Smooth muscle cell (in vitro differentiated cells): ENCODE measurements at regions not wholly inside any gene's neighbourhood (a gene's known extent, or its start where the extent isn't known, plus 50 kb on each side); places are given as distances from the start of the nearest gene placed in this dataset.
"Not testable (repeated sequence)": the region's sequence is repeated elsewhere in the genome, so short reads cannot be mapped to it uniquely, and the experiment has no call there.

Source experiments
- DNase-seq: peaks from one replicate; lab custom pipeline; 2025; ENCODE audit not compliant: unreplicated experiment; lab: John Stamatoyannopoulos, UW
- H2AFZ ChIP-seq: fragments of 200-600 bp; sonication (generic); 2 replicates; pipeline ENCODE4 v1.6.0; 2016; ENCODE audit warnings: antibody characterized with exemption, low read depth, mild to moderate bottlenecking
- H3F3A ChIP-seq: fragments of 200-600 bp; sonication (generic); 2 replicates; pipeline ENCODE4 v1.6.0; 2017; ENCODE audit warnings: antibody characterized with exemption, low read depth
- H3K27ac ChIP-seq: fragments of 200-600 bp; sonication (generic); 2 replicates; pipeline ENCODE4 v1.5.1; 2016; ENCODE audit warnings: low read depth, mild to moderate bottlenecking
- H3K27me3 ChIP-seq: fragments of 200-600 bp; sonication (generic); 2 replicates; pipeline ENCODE4 v1.6.1; 2016; ENCODE audit warnings: low read depth, mild to moderate bottlenecking
- H3K36me3 ChIP-seq: fragments of 200-600 bp; sonication (generic); 2 replicates; pipeline ENCODE4 v1.5.1; 2016; ENCODE audit warnings: low read depth
- H3K4me1 ChIP-seq: fragments of 200-600 bp; sonication (generic); 2 replicates; pipeline ENCODE4 v1.5.1; 2016; ENCODE audit warnings: low read depth
- H3K4me2 ChIP-seq: fragments of 200-600 bp; sonication (generic); 2 replicates; pipeline ENCODE4 v1.6.0; 2016; ENCODE audit warnings: mild to moderate bottlenecking
- H3K4me3 ChIP-seq: fragments of 200-600 bp; sonication (generic); 2 replicates; pipeline ENCODE4 v1.5.1; 2016; ENCODE audit warnings: mild to moderate bottlenecking
- H3K79me2 ChIP-seq: fragments of 200-600 bp; sonication (generic); 2 replicates; pipeline ENCODE4 v1.6.0; 2016; ENCODE audit warnings: low read depth, mild to moderate bottlenecking
- H3K9ac ChIP-seq: fragments of 200-600 bp; sonication (generic); 2 replicates; pipeline ENCODE4 v1.6.0; 2016; ENCODE audit warnings: low read depth
- H3K9me3 ChIP-seq: fragments of 200-600 bp; sonication (generic); replicated peaks from 2 replicates; pipeline ENCODE4 v1.5.1; 2016; ENCODE audit warnings: low read depth
- H4K20me1 ChIP-seq: fragments of 200-600 bp; sonication (generic); 2 replicates; pipeline ENCODE4 v1.6.0; 2016; ENCODE audit warnings: low read depth
- WGBS: methylation state at CpG from one replicate; pipeline ENCODE4 v1.1.7; 2016; ENCODE audit warnings: low lambda C conversion rate; 5-methylcytosine and 5-hydroxymethylcytosine counted together
- TF ChIP-seq, protein P1 (sequence below): fragments of 200-600 bp; sonication (generic); IDR thresholded peaks from 2 replicates; pipeline ENCODE4 v1.5.1; 2017; ENCODE audit warnings: borderline replicate concordance, mild to moderate bottlenecking, antibody characterized with exemption; ENCODE audit not compliant: insufficient read depth, poor library complexity, severe bottlenecking

- Histone ChIP-seq H3K79me2 (no peaks in the 10 kb centered on the region), H4K20me1 (no peaks in the 10 kb centered on the region), H2AFZ (no peak overlapping the region), H3K4me2 (no peak overlapping the region), H3K27ac (no peak overlapping the region), H3K9me3 (no peaks in the 10 kb centered on the region), H3K27me3 (no peaks in the 10 kb centered on the region), H3F3A (no peaks in the 10 kb centered on the region), H3K36me3 (no peaks in the 10 kb centered on the region), H3K4me1 (no peaks in the 10 kb centered on the region), H3K4me3 (no peak overlapping the region), H3K9ac (no peak overlapping the region)
- no peak for DNase-seq
- WGBS: 70% methylated on average over 2 of the region's 2 CpGs
- TF ChIP-seq, protein P1, sequence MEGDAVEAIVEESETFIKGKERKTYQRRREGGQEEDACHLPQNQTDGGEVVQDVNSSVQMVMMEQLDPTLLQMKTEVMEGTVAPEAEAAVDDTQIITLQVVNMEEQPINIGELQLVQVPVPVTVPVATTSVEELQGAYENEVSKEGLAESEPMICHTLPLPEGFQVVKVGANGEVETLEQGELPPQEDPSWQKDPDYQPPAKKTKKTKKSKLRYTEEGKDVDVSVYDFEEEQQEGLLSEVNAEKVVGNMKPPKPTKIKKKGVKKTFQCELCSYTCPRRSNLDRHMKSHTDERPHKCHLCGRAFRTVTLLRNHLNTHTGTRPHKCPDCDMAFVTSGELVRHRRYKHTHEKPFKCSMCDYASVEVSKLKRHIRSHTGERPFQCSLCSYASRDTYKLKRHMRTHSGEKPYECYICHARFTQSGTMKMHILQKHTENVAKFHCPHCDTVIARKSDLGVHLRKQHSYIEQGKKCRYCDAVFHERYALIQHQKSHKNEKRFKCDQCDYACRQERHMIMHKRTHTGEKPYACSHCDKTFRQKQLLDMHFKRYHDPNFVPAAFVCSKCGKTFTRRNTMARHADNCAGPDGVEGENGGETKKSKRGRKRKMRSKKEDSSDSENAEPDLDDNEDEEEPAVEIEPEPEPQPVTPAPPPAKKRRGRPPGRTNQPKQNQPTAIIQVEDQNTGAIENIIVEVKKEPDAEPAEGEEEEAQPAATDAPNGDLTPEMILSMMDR: no peak
Observed at GRCh38 chr3:87822563-87822962, 236.2 kb downstream of the CGGBP1 start.

- not testable (repeated sequence) for H3K36me3 ChIP-seq, H4K20me1 ChIP-seq, H3F3A ChIP-seq, H3K4me3 ChIP-seq, H3K27me3 ChIP-seq, H3K4me1 ChIP-seq, H3K9ac ChIP-seq, H3K4me2 ChIP-seq, H3K79me2 ChIP-seq, H2AFZ ChIP-seq, H3K27ac ChIP-seq, DNase-seq, H3K9me3 ChIP-seq
- WGBS: 81% methylated on average over 6 of the region's 6 CpGs
Observed at GRCh38 chr3:87813503-87813902, 245.3 kb downstream of the CGGBP1 start.

GRCh38 chr3:87811953-87812352 lies 246.9 kb downstream of the CGGBP1 start:
- TF ChIP-seq, protein P1: no peak
- Histone ChIP-seq H2AFZ (no peak overlapping the region), H4K20me1 (no peaks in the 10 kb centered on the region), H3K4me1 (no peaks in the 10 kb centered on the region), H3K36me3 (no peaks in the 10 kb centered on the region), H3K4me3 (no peak overlapping the region), H3K4me2 (no peak overlapping the region), H3K27ac (no peak overlapping the region), H3K9me3 (no peaks in the 10 kb centered on the region), H3F3A (no peaks in the 10 kb centered on the region), H3K27me3 (no peaks in the 10 kb centered on the region), H3K79me2 (no peaks in the 10 kb centered on the region), H3K9ac (no peak overlapping the region)
- no peak for DNase-seq
- 60% methylated on average over 2 of the region's 2 CpGs for WGBS

DNA sequence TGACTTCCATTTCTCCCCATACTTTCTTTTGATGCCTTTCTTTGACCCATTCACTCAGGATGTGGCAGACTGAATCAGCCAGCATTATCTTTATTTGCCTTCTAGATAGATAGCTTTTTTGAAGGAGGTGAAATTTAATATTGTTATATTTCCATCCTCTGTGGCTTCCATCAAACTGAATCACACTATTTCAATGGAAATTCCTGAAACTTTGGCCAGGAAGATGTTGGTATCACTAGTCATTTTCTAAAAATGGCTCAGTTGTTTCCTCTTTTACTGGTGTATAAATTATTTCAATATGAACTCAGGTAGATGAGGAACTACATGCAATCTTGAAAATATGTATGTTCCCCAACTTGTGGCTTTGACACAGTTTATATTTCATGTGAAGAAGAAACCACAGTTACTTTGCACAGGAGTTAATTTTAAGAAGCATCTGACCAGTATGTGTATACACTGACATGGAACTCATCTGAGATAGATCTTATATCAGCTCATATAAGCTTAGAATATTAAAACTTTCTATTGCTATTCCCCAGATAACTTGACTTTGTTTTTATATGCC lies 248.3 kb downstream of the CGGBP1 start:
- no peaks in the 10 kb centered on the region for H3K9me3 ChIP-seq
- no peaks in the 10 kb centered on the region for H3K27me3 ChIP-seq
- no peak overlapping the region for H3K4me3 ChIP-seq
- no peaks in the 10 kb centered on the region for H3K4me1 ChIP-seq
- DNase-seq: no peak
- no peaks in the 10 kb centered on the region for H3K79me2 ChIP-seq
- TF ChIP-seq, protein P1: no peak
- H3K27ac ChIP-seq: no peak overlapping the region
- no peak overlapping the region for H3K9ac ChIP-seq
- H2AFZ ChIP-seq: no peak overlapping the region
- H4K20me1 ChIP-seq: no peaks in the 10 kb centered on the region
- H3K36me3 ChIP-seq: no peaks in the 10 kb centered on the region
- H3K4me2 ChIP-seq: no peak overlapping the region
- no peaks in the 10 kb centered on the region for H3F3A ChIP-seq
